GM23338 (cell line): ENCODE measurements at regions not wholly inside any gene's neighbourhood (a gene's known extent, or its start where the extent isn't known, plus 50 kb on each side); places are given as distances from the start of the nearest gene placed in this dataset.

ENCODE experiments used
- ATAC-seq: fragments of 200-7000 bp; cut with Tn5 transposase; 3 replicates; pipeline ENCODE4 v1.9.1; 2020
- DNase-seq: peaks from one replicate; pipeline ENCODE4 v3.0.0-alpha.2; 2015; ENCODE audit warnings: low spot score
- H2AFZ ChIP-seq: fragments of 200-600 bp; sonication (generic); 2 replicates; pipeline ENCODE4 v1.8.0; 2016; ENCODE audit warnings: antibody characterized with exemption, mild to moderate bottlenecking, moderate library complexity
- H3F3A ChIP-seq: fragments of 200-600 bp; sonication (generic); replicated peaks from 2 replicates; pipeline ENCODE4 v1.8.0; 2017; ENCODE audit warnings: antibody characterized with exemption, mixed run types, low read depth
- H3K27ac ChIP-seq: fragments of 200-600 bp; sonication (generic); 2 replicates; pipeline ENCODE4 v1.6.1; 2016; ENCODE audit warnings: low read depth
- H3K27me3 ChIP-seq: fragments of 200-600 bp; sonication (generic); 2 replicates; pipeline ENCODE4 v1.8.0; 2016; ENCODE audit warnings: mild to moderate bottlenecking, mixed run types, moderate library complexity; ENCODE audit not compliant: insufficient read depth
- H3K36me3 ChIP-seq: fragments of 200-600 bp; sonication (generic); 2 replicates; pipeline ENCODE4 v1.8.0; 2016; ENCODE audit warnings: mild to moderate bottlenecking; ENCODE audit not compliant: insufficient read depth
- H3K4me1 ChIP-seq: fragments of 200-600 bp; sonication (generic); 2 replicates; pipeline ENCODE4 v1.8.0; 2016; ENCODE audit warnings: mild to moderate bottlenecking, moderate library complexity; ENCODE audit not compliant: insufficient read depth
- H3K4me2 ChIP-seq: fragments of 200-600 bp; sonication (generic); 2 replicates; pipeline ENCODE4 v1.7.1; 2017; ENCODE audit warnings: mixed run types
- H3K4me3 ChIP-seq: fragments of 200-600 bp; sonication (generic); 2 replicates; pipeline ENCODE4 v1.6.1; 2016; ENCODE audit warnings: mixed run types
- H3K79me2 ChIP-seq: fragments of 200-600 bp; sonication (generic); replicated peaks from 2 replicates; pipeline ENCODE4 v1.8.0; 2017; ENCODE audit warnings: mild to moderate bottlenecking; ENCODE audit not compliant: insufficient read depth
- H3K9me2 ChIP-seq: fragments of 200-600 bp; sonication (generic); 2 replicates; pipeline ENCODE4 v1.8.0; 2017; ENCODE audit not compliant: insufficient read depth
- H4K20me1 ChIP-seq: fragments of 200-600 bp; sonication (generic); replicated peaks from 2 replicates; pipeline ENCODE4 v1.8.0; 2017; ENCODE audit warnings: mild to moderate bottlenecking; ENCODE audit not compliant: insufficient read depth
- H3K27ac Mint-ChIP-seq: 2 replicates; pipeline ENCODE4 v1.8.0; 2020; ENCODE audit warnings: inconsistent platforms, mild to moderate bottlenecking, moderate library complexity, mixed read lengths
- H3K27me3 Mint-ChIP-seq: 3 replicates; pipeline ENCODE4 v1.8.0; 2022; ENCODE audit warnings: low read depth, mild to moderate bottlenecking, moderate library complexity, mixed read lengths, inconsistent platforms; ENCODE audit not compliant: insufficient read depth, poor library complexity
- H3K36me3 Mint-ChIP-seq: 3 replicates; pipeline ENCODE4 v1.8.0; 2021; ENCODE audit warnings: low read depth, mild to moderate bottlenecking, inconsistent platforms, moderate library complexity, mixed read lengths
- H3K4me1 Mint-ChIP-seq: 3 replicates; pipeline ENCODE4 v1.8.0; 2020; ENCODE audit warnings: mild to moderate bottlenecking, inconsistent platforms, mixed read lengths
- H3K4me3 Mint-ChIP-seq: 3 replicates; pipeline ENCODE4 v1.8.0; 2021; ENCODE audit warnings: moderate library complexity, mild to moderate bottlenecking, inconsistent platforms, mixed read lengths
- H3K9me3 Mint-ChIP-seq: 3 replicates; pipeline ENCODE4 v1.8.0; 2020; ENCODE audit warnings: moderate library complexity, mild to moderate bottlenecking, inconsistent platforms, mixed read lengths
- CREB1 ChIP-seq: fragments of 250-450 bp; sonication (Bioruptor Pico); IDR thresholded peaks from 2 replicates; pipeline ENCODE4 v1.5.0; 2020; ENCODE audit warnings: low read depth, mild to moderate bottlenecking, moderate library complexity
- CTCF ChIP-seq, 2 experiments: fragments of 200-600 bp in 1 of 2; sonication (generic) in 1 of 2; conservative IDR thresholded peaks; 2 replicates each; pipeline versions ENCODE4 v1.5.1 to v1.6.1; 2016 to 2017; ENCODE audit warnings: antibody characterized with exemption in 2 of 2, low read depth in 2 of 2, mild to moderate bottlenecking in 2 of 2, moderate library complexity in 1 of 2
- ETS1 ChIP-seq: IDR thresholded peaks from 2 replicates; pipeline ENCODE4 v1.6.1; 2016; ENCODE audit warnings: antibody characterized with exemption
- EZH2 ChIP-seq: fragments of 200-600 bp; sonication (generic); IDR thresholded peaks from one replicate; pipeline ENCODE4 v1.8.0; 2017; ENCODE audit warnings: antibody characterized with exemption, mild to moderate bottlenecking, low read depth; ENCODE audit not compliant: unreplicated experiment
- EZH2phosphoT487 ChIP-seq: fragments of 200-600 bp; sonication (generic); IDR thresholded peaks from one replicate; pipeline ENCODE4 v1.8.1; 2018; ENCODE audit warnings: antibody characterized with exemption; ENCODE audit not compliant: unreplicated experiment
- JUNB ChIP-seq: IDR thresholded peaks from one replicate; pipeline ENCODE4 v1.6.1; 2016; ENCODE audit warnings: antibody characterized with exemption; ENCODE audit not compliant: unreplicated experiment
- NANOG ChIP-seq: IDR thresholded peaks from 2 replicates; pipeline ENCODE4 v1.6.1; 2016; ENCODE audit warnings: antibody characterized with exemption, borderline replicate concordance
- POLR2AphosphoS5 ChIP-seq: IDR thresholded peaks from 2 replicates; pipeline ENCODE4 v1.6.1; 2016; ENCODE audit warnings: antibody characterized with exemption, low read depth
- REST ChIP-seq: IDR thresholded peaks from one replicate; pipeline ENCODE4 v1.6.1; 2018; ENCODE audit warnings: antibody characterized with exemption; ENCODE audit not compliant: unreplicated experiment
- STAT1 ChIP-seq: IDR thresholded peaks from one replicate; pipeline ENCODE4 v1.6.1; 2016; ENCODE audit warnings: antibody characterized with exemption; ENCODE audit not compliant: unreplicated experiment
- ZNF114 ChIP-seq: fragments of 250-450 bp; sonication (Bioruptor Pico); IDR thresholded peaks from 2 replicates; pipeline ENCODE4 v1.5.0; 2020; ENCODE audit warnings: mild to moderate bottlenecking, moderate library complexity
- ZNF331 ChIP-seq: fragments of 250-450 bp; sonication (Bioruptor Pico); IDR thresholded peaks from 2 replicates; pipeline ENCODE4 v1.5.0; 2020; ENCODE audit warnings: low read depth, mild to moderate bottlenecking, moderate library complexity
- ZNF462 ChIP-seq: fragments of 250-450 bp; sonication (Bioruptor Pico); IDR thresholded peaks from 2 replicates; pipeline ENCODE4 v1.5.0; 2020; ENCODE audit warnings: mild to moderate bottlenecking, moderate library complexity

- Histone ChIP-seq H3K27me3 (no peaks in the 10 kb centered on the region), H3K9me2 (no peaks in the 10 kb centered on the region), H3K4me2 (no peak overlapping the region), H2AFZ (no peak overlapping the region), H3K79me2 (no peaks in the 10 kb centered on the region), H3K4me1 (no peaks in the 10 kb centered on the region), H3F3A (no peaks in the 10 kb centered on the region), H4K20me1 (no peaks in the 10 kb centered on the region), H3K4me3 (no peak overlapping the region), H3K27ac (no peak overlapping the region), H3K36me3 (no peaks in the 10 kb centered on the region)
- H3K36me3 Mint-ChIP-seq = peaks cover 7% of the 10 kb centered on the region
- DNase-seq (no peak), ATAC-seq (no peak)
- H3K27me3 Mint-ChIP-seq = peaks cover 2% of the 10 kb centered on the region
- no peak overlapping the region for H3K4me3 Mint-ChIP-seq
- peaks cover 4% of the 10 kb centered on the region; the same call in 2 of the 3 replicates for H3K4me1 Mint-ChIP-seq
- no peak overlapping the region for H3K27ac Mint-ChIP-seq
- peaks cover 11% of the 10 kb centered on the region for H3K9me3 Mint-ChIP-seq
- TF ChIP-seq JUNB (no peak), STAT1 (no peak), POLR2AphosphoS5 (no peak), EZH2 (no peak), CTCF (conservative IDR thresholded peaks at IDR 0.05; ENCODE audit: low read depth in 2 of 2) (no peak), ETS1 (no peak), ZNF114 (CRISPR knock-in tag) (no peak), REST (no peak), ZNF462 (no peak), NANOG (no peak), EZH2phosphoT487 (no peak), CREB1 (no peak), ZNF331 (no peak)
Measured at GRCh38 chr16:21339941-21340340, 61.9 kb upstream of the CRYM start.
